ENCODE measurements at regions not wholly inside any gene's neighbourhood (a gene's known extent, or its start where the extent isn't known, plus 50 kb on each side); places are given as distances from the start of the nearest gene placed in this dataset.

- peaks cover under 1% of the 10 kb centered on the region for H3K4me1 Mint-ChIP-seq (ENCODE audit: unreplicated experiment)
- no peaks in the 10 kb centered on the region for H3K36me3 Mint-ChIP-seq (ENCODE audit: low read depth, unreplicated experiment)
- no peaks in the 10 kb centered on the region for H3K27me3 Mint-ChIP-seq (ENCODE audit: unreplicated experiment)
- TF ChIP-seq CTCF (IDR thresholded peaks at IDR 0.05; ENCODE audit: unreplicated experiment) = peak; percentile 53
- no peak overlapping the region for H3K27ac Mint-ChIP-seq (ENCODE audit: unreplicated experiment)
- H3K9me3 Mint-ChIP-seq (ENCODE audit: unreplicated experiment) = no peaks in the 10 kb centered on the region
- no peak for DNase-seq (ENCODE audit: low spot score)
- H3K4me3 Mint-ChIP-seq (ENCODE audit: unreplicated experiment) = no peak overlapping the region
Observed at GRCh38 chr3:75171630-75172230, 492.4 kb upstream of the FRG2C start.

- no peak overlapping the region for H3K4me3 Mint-ChIP-seq (ENCODE audit: unreplicated experiment)
- H3K27me3 Mint-ChIP-seq (ENCODE audit: unreplicated experiment) = no peaks in the 10 kb centered on the region
- TF ChIP-seq CTCF (IDR thresholded peaks at IDR 0.05; ENCODE audit: unreplicated experiment) = no peak
- H3K9me3 Mint-ChIP-seq (ENCODE audit: unreplicated experiment) = no peaks in the 10 kb centered on the region
- no peak for DNase-seq (ENCODE audit: low spot score)
- no peaks in the 10 kb centered on the region for H3K36me3 Mint-ChIP-seq (ENCODE audit: low read depth, unreplicated experiment)
- H3K4me1 Mint-ChIP-seq (ENCODE audit: unreplicated experiment) = peaks cover 16% of the 10 kb centered on the region
- no peak overlapping the region for H3K27ac Mint-ChIP-seq (ENCODE audit: unreplicated experiment)
Observed at GRCh38 chr3:75176937-75177336, 487.2 kb upstream of the FRG2C start.

GRCh38 chr3:75180235-75180944 is 483.7 kb upstream of the FRG2C start:
- no peak for TF ChIP-seq CTCF (IDR thresholded peaks at IDR 0.05; ENCODE audit: unreplicated experiment)
- Mint-ChIP-seq H3K36me3 (ENCODE audit: low read depth, unreplicated experiment) (no peaks in the 10 kb centered on the region), H3K9me3 (ENCODE audit: unreplicated experiment) (no peaks in the 10 kb centered on the region), H3K27me3 (ENCODE audit: unreplicated experiment) (no peaks in the 10 kb centered on the region), H3K4me1 (ENCODE audit: unreplicated experiment) (peaks cover 16% of the 10 kb centered on the region), H3K27ac (ENCODE audit: unreplicated experiment) (no peak overlapping the region), H3K4me3 (ENCODE audit: unreplicated experiment) (no peak overlapping the region)
- no peak for DNase-seq (ENCODE audit: low spot score)

- no peak overlapping the region for H3K27ac Mint-ChIP-seq (ENCODE audit: unreplicated experiment)
Observed at GRCh38 chr3:75180945-75181298, 483.2 kb upstream of the FRG2C start.

More at GRCh38 chr3:75180945-75181298, 483.2 kb upstream of the FRG2C start:
- H3K9me3 Mint-ChIP-seq (ENCODE audit: unreplicated experiment) = no peaks in the 10 kb centered on the region
- no peak for TF ChIP-seq CTCF (IDR thresholded peaks at IDR 0.05; ENCODE audit: unreplicated experiment)
- peaks cover 16% of the 10 kb centered on the region for H3K4me1 Mint-ChIP-seq (ENCODE audit: unreplicated experiment)
- H3K4me3 Mint-ChIP-seq (ENCODE audit: unreplicated experiment) = no peak overlapping the region
- no peak for DNase-seq (ENCODE audit: low spot score)
- no peaks in the 10 kb centered on the region for H3K36me3 Mint-ChIP-seq (ENCODE audit: low read depth, unreplicated experiment)
- no peaks in the 10 kb centered on the region for H3K27me3 Mint-ChIP-seq (ENCODE audit: unreplicated experiment)

Data from endothelial cell (in vitro differentiated cells).